Bone marrow (tissue), 2 donors: ENCODE measurements at regions not wholly inside any gene's neighbourhood (a gene's known extent, or its start where the extent isn't known, plus 50 kb on each side); places are given as distances from the start of the nearest gene placed in this dataset.

Source experiments
- DNase-seq, 2 donors: peaks; one replicate each; lab custom pipeline; 2025; lab: John Stamatoyannopoulos, UW

- no peak for DNase-seq
Measured at GRCh38 chr1:195568389-195568788, 1039.9 kb downstream of the KCNT2 start.

GRCh38 chr1:195562074-195562473 lies 1046.2 kb downstream of the KCNT2 start:
- no peak for DNase-seq

GRCh38 chr1:195550071-195550862 lies 1058.0 kb downstream of the KCNT2 start:
- DNase-seq: no peak

- DNase-seq: no peak
Measured at GRCh38 chr1:195530961-195531360, 1077.3 kb downstream of the KCNT2 start.

GRCh38 chr1:195529881-195530280 lies 1078.4 kb downstream of the KCNT2 start:
- no peak for DNase-seq

DNA sequence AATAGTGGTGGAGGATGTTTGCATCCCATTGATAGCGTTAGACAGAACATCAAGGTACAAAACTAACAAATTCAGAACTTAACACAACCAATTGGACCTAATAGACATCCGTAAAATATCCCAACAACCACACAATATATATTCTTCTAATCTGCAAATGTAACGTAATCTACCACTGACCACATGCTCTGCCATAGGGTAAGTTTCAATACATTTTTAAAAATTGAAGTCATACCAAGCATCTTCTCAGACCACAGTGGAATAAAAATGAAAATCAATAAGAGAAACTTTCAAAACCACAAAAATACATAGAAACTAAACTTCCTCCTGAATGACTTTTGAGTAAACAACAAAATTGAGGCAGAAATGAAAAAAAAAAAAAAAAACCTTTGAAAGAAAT lies 1087.5 kb downstream of the KCNT2 start:
- DNase-seq: no peak

DNA sequence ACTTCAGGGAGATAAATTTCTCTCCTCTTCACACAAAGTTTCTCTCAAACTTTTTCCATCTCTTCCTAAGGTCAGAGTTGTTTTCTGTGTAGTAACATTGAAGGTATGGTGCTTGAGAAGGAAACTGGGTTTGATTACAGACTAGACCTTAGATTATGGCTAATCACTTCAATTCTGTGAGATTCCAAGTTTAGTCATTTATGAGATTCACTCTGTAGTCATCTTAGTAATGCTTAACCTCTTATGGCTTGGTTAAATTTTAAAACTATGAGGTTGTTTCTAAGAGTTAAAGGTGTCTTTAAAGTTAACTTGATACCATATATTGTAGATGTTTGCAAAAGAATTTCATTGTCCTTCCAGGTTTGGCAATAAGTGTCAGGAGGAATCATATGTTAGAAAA lies 1092.2 kb downstream of the KCNT2 start:
- DNase-seq: no peak

DNA sequence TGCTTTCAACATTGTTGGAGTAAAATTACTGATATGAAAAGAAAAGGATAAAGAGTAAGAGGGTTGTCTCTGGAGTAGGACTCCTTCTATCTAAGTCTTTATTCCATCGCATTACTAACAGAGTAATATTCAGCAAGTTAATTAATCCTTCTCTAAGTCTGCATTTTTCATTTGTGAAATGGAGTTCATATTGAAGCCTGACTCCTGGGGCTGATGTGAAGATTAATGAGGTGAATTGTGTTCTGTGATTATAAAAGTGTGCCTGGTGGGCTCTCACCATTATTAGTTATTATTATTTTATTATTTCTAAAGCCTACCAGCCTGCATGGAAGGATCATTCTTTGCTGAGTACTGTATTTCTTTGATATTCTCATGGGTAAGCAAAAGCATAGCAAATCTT lies 1096.7 kb downstream of the KCNT2 start:
- DNase-seq: no peak

- DNase-seq: no peak
Measured at GRCh38 chr1:195501118-195501517, 1107.1 kb downstream of the KCNT2 start.

- no peak for DNase-seq
Measured at GRCh38 chr1:195495720-195496635, 1112.3 kb downstream of the KCNT2 start.

- no peak for DNase-seq
Measured at GRCh38 chr1:195482137-195482536, 1126.1 kb downstream of the KCNT2 start.

- DNase-seq: no peak
Measured at GRCh38 chr1:195481293-195481692, 1126.9 kb downstream of the KCNT2 start.

GRCh38 chr1:195475568-195475967 lies 1132.7 kb downstream of the KCNT2 start:
- DNase-seq: no peak

- no peak for DNase-seq
Measured at GRCh38 chr1:195472291-195472690, 1135.9 kb downstream of the KCNT2 start.

GRCh38 chr1:195466639-195467038 lies 1141.6 kb downstream of the KCNT2 start:
- DNase-seq: no peak

DNA sequence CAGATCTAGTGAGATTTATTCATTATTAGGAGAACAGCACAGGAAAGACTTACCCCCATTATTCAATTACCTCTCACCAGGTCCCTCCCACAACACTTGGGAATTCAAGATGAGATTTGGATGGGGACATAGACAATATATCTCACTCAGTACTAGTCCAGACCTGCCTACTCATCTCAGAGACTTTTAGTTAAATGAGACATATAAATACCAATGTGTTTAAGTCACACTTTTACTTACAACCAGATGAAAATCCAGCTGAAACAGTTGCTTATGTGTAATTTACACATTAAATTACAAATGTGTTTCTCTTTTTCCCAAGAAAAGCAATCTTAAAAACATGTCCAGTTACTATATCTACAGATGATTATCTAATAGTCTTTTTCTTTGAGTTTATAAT lies 1145.6 kb downstream of the KCNT2 start:
- no peak for DNase-seq

DNA sequence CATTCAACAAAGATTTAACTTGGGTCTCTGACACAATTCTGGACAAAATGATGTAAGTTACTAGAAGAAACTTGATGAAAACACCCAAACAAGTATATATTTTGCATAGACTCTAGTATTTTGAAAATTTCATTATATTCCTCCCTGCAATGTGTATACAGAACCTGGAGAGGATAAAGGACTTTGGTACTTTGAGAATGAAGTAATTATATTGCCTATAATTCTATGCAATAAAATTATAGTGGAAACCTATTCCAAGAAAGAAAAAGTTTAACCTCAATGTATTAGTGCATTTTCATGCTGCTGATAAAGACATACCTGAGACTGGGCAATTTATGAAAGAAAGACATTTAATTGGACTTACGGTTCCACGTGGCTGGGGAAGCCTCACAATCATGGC lies 1146.1 kb downstream of the KCNT2 start:
- no peak for DNase-seq

GRCh38 chr1:195458365-195458764 lies 1149.9 kb downstream of the KCNT2 start:
- no peak for DNase-seq

DNA sequence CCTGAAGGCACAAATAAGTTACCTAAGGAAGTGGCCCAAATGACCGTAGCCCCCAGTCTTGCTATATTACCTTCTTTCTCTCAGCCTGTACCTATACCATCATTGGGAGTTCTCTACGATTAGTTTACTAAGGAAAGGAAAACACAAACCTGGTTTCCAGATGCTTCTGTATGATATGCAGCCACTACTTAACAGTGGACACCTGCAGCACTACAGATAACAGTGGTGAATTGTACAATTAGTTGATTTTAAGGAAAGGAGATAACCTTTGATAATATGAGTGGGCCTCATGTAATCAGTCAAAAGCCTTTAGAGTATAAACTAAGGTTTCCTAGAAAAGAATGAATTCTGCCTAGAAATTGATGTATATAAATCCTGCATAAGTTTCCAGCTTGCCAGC lies 1157.4 kb downstream of the KCNT2 start:
- no peak for DNase-seq

- no peak for DNase-seq
Measured at GRCh38 chr1:195439661-195440060, 1168.6 kb downstream of the KCNT2 start.

DNA sequence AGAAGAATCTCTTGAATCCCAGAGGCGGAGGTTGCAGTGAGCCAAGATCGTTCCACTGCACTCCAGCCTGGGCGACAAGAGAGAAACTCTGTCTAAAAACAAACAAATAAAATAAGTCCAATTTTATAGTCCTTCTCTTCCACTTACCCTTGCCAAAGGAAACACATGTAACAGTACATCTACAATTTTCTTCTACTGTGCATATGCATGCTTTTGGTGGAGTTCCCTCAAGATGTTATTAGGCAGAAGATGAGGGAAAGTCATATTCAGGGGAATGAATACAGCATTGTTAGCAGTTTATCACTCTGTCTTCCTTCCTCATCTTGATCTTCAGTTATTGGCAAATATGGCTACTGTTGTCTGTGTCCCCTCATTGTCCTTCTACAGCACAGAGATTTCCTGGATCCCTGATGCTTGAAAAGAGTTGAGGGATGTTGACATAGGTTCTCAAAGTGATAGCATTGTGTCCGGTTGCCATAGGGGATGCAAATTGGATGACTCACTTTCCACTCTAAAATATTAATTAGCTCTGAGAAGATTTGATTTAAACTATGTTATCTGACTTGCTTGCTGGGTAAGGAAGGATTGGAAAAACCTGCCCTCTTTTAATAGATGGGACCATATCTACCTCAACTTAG lies 1173.6 kb downstream of the KCNT2 start:
- no peak for DNase-seq

DNA sequence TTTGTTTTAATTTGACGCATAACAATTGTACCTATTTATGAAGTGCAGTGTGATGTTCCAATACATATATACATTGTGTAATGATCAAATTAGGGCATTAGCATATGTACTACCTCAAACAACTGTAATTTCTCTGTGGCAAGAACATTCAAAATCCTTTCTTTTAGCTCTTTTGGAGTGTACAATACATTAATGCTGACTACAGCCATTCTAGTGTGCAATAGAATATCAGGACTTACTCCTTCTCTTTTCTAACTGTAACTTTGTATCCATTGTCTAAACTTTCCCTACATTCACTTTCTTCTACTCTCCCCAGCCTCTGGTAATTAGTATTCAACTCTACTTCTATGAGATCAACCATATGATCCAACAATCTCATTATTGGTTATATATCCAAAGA lies 1177.4 kb downstream of the KCNT2 start:
- no peak for DNase-seq

DNA sequence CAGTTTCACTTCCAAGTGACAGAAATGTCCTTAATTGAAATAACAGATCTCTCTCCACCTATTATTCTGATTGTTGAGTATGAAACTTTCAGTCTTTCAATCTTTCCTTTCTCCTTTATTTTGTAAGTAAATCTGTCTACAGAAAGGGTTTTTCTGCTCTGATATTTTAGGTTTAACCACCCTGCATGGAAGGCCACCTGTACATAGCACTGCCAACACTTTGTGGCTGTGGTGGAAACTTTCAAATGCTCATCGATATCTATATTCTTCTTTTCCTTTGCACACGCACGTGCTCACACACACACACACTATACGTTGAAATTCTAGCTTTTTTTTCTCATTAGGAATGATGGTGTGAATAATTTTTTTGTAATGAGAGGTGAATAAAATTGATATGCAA lies 1179.3 kb downstream of the KCNT2 start:
- no peak for DNase-seq
